KBM-7 (cell line): ENCODE measurements at regions not wholly inside any gene's neighbourhood (a gene's known extent, or its start where the extent isn't known, plus 50 kb on each side); places are given as distances from the start of the nearest gene placed in this dataset.

Experiments used
- DNase-seq: peaks from one replicate; pipeline ENCODE4 v3.0.0-alpha.2; 2015
- in situ Hi-C: fragments of 300-500 bp; cut with MboI; formaldehyde crosslinking; loops from 2 replicates; pipeline ENCODE4 v1.14.3; 2020; ENCODE audit warnings: low sequenced_read_pairs, low pct_unique_long_range_greater_than_20kb, mixed read lengths

- DNase-seq: no peak
- in situ Hi-C loops: no loop called here
Measured at GRCh38 chr6:90916968-90917367, 330.1 kb upstream of the MAP3K7 start.

DNA sequence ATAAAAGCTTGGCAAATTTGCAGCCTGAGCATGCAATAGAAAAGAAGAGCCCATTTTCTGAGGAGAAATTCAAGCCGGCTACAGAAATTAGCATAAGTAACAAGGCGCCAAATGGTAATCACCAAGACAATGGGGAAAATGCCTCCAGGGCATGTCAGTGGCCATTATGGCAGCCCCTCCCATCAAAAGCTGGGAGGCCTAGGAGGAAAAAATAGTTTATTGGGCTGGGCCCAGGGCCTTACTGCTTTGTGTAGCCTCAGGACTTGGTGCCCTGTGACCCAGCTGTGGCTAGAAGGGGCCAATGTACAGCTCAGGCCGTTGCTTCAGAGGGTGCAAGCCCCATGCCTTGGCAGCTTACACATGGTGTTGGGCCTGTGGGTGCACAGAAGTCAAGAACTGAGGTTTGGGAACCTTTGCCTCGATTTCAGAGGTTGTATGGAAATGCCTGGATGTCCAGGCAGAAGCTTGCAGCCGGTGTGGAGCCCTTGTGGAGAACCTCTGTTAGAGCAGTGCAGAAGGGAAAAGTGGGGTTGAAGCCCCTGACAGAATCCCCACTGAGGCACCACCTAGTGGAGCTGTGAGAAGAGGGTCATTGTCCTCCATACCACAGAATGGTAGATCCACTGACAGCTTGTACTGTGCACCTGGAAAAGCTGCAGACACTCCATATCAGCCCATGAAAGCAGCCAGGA lies 328.5 kb upstream of the MAP3K7 start:
- in situ Hi-C loops: no loop called here
- DNase-seq: no peak

GRCh38 chr6:90914312-90914711 lies 327.4 kb upstream of the MAP3K7 start:
- in situ Hi-C loops: no loop called here
- no peak for DNase-seq

DNA sequence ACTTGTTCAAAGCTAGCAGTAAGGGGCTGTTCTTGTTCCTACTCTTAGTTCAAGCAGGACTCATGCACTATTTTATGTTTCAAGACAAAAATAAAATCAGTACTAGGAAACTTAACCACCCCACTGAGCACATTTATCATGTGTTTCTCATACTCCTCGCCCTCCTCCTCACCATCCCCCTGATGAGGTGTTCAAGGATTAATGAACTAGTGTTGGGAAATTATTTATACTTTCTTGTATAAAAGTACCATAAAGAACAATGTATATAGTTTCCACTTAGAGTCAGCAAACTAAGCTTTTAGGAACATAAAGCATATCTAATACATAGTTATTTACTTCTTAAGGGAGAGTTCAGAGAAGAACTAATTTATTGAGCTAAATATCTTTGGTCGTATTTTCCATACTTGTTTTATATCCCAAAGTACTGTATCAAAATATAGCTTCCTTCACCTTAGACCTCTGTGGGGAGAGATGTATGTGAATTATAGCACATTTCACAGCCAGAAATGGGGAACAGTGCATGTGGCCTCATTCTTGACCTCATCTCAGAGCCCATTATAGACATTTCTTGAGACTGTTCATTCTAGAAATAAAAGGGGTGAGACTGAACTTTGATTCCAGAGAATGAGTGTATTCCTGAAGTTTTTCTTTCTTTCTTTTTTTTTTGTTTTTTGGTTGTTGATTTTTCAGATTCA lies 326.5 kb upstream of the MAP3K7 start:
- in situ Hi-C loops: no loop called here

DNA sequence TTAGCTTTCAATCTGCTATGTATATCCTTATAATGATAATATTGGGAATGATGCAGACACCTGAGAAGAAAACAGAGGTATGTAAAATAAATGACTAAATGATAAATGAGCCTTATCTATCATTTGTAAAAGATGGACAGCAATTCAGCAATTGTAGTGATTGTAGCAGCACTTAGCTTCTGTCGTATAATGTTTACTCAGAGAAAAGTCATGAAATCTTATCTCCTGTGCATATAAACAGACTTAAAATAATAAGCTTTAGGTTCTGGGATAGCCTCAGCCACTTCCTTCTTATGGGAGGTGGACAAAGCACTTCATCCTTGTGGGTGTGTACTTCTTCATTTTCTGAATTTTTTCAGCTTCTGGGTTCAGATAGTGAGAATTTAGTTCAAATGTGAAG lies 324.8 kb upstream of the MAP3K7 start:
- in situ Hi-C loops: no loop called here
- DNase-seq: no peak

More for the DNA sequence above, 326.5 kb upstream of the MAP3K7 start:
- DNase-seq: no peak

GRCh38 chr6:90910893-90911292 lies 324.0 kb upstream of the MAP3K7 start:
- no peak for DNase-seq
- in situ Hi-C loops: no loop called here

GRCh38 chr6:90907931-90908655 lies 321.2 kb upstream of the MAP3K7 start:
- in situ Hi-C loops: no loop called here
- no peak for DNase-seq

DNA sequence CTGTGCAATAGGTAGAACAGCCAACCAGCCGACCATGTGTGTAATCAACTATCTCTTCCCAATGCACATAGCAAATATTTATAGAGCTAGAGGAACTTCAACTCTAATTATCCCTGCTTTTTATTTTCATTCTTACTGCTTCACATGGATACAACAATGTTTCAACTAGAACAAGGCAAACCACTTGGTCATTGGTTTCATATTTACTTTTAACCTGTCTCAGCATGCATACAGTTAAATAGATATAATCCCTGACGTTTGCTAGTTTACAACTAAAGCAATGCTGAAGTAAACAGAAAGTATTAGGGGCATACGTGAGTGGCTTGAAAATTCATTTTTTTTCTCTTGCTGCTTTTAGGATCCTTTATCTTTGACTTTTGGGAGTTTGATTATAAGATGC lies 318.5 kb upstream of the MAP3K7 start:
- no peak for DNase-seq
- in situ Hi-C loops: no loop called here

DNA sequence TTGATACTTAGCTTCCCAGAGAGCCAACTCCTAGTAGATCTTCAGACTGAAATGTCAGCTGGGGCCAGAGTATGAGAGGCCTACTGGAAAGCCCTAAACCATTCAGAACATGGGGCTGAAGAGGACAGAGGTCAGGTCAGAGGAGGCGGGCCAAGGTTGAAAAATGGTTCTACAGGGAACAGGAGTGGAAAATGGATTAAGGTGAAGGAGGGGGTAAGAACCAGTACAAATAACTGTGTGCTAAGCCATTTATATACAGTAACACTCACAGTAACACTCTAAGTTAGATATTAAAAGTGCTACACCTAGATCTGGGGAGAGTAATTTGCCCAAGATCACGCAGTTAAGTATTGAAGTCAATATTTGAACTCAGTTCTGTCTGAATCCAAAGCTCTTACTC lies 313.2 kb upstream of the MAP3K7 start:
- DNase-seq: no peak
- in situ Hi-C loops: no loop called here

DNA sequence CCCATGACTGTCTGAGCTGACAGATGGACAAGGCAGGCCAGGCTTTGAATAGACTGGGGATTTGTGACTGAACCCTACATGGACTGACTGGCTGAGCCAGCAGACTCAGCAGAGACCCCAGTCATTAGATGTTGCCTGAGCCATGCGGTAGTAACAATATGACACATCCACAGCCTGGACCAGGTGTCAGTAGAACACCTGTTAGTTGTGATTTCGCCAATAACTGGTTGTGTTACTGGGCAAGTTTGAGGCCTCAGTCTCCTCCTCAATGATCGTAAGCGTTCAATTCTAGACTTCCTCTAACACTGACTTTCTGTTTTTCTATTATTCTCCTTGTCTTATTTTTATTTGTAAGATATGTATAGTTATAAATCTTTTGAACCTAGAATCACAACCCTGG lies 311.9 kb upstream of the MAP3K7 start:
- in situ Hi-C loops: no loop called here

GRCh38 chr6:90896075-90896547 lies 309.2 kb upstream of the MAP3K7 start:
- DNase-seq: no peak
- in situ Hi-C loops: no loop called here

More for the DNA sequence above, 311.9 kb upstream of the MAP3K7 start:
- DNase-seq: no peak

GRCh38 chr6:90895299-90896074 lies 308.6 kb upstream of the MAP3K7 start:
- in situ Hi-C loops: no loop called here
- no peak for DNase-seq

DNA sequence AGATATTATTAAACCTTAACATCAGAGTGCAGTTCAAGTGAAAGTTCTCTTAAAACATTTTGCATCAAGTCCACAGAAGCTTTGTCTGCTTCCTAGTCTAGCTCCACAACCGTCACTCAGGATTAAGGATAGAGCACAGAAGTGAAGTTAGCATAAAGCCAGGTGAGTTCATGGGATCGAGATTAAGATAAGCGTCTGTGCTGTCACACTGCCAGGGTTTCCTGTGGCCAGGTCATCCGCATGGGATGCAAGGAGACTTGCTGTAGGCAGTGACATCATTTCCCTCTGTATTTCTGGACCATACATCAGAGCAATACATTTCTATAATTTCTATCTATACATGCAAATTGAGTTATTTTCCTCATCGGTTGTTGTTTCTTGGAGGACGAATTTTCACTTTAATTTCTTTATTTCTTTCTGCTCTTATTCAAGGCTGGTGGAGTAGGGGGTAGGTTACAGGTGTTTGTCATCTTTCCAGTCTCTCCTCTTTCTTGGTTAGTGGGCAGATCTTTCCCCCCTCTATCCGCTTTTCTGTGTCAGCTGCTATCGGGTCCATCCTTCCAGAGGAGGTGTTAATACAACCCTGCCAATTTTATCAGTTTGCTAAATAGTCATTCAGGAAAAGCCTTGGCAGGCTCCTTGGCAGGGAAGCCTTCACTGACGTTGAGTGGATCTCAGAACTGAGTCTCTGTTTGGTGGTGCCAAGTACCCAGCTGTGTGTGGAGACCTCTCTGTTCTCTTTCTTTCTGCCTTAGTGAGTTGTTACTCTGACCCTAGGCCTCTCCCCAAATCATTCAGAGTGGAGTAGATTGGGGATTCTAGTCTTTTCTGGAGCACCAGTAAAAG lies 307.6 kb upstream of the MAP3K7 start:
- no peak for DNase-seq
- in situ Hi-C loops: no loop called here

- peak; percentile 16 for DNase-seq
- in situ Hi-C loops: no loop called here
Measured at GRCh38 chr6:90893400-90893799, 306.5 kb upstream of the MAP3K7 start.

- in situ Hi-C loops: no loop called here
- no peak for DNase-seq
Measured at GRCh38 chr6:90892271-90892670, 305.4 kb upstream of the MAP3K7 start.

DNA sequence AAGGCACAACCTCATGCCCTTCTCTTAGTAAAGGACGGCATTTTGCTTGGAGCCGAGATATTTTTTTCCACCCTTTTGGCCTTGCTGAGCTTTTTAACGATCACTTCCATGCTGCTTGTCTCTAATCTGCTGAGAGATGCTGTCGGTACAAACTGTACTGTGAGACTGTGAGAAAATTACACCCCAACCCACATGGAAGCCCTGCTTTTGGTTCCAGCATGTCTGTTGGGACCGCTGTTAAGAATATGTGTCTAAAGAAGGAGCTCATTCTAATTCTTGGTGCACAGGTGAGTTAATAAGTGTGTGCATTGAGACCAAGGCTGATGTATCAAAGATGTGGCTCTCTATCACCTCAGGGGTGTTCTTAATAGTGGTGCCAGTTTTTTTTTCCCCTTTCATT lies 304.5 kb upstream of the MAP3K7 start:
- DNase-seq: no peak
- in situ Hi-C loops: no loop called here

DNA sequence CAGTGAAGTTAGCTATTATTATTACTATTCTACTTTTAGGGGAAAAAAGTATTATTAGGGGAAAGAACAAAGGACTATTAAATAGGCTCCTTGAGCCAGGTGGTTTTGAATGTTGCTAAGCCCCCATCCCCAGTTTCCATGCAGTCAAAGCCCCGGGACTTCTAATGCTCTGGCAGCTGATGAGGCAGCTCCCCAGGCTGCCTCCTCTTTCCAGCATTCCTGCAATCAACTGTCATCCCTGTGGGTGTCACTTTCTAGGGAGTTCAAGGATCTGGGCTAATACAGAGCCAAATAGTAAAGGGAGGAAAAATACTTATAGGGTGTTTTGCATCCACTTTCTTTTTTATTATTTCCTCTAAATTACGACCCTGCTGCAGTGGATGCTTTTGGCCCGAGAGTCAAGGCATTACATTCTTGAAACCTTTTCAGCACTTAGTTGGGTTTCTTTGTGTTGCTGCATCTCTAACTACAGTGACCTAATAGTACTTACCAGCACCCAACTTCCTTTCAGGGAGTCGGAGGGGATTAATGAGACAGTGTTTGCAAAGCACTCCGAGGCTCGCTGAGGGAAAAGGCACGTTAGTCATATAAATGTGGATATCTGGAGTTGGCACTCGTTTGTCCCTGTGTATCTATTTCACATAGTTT lies 303.9 kb upstream of the MAP3K7 start:
- DNase-seq: no peak
- in situ Hi-C loops: no loop called here

DNA sequence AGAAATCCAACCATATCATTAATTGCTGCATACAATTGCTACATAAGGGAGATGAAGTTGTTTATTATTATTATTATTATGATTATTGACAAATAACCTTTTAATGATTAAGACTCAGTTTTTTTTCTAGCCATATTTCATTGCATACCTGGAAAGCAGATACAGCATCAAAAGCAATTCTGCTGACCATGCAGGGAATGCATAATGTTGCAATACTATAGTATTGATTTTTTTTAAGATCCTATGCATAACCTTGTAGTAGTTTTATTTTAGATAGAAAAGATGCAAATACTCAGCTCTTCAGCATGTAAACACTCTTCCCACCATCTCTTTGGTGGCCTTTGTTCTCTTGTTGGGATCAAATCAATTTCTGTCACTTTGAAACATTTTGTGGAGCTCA lies 300.9 kb upstream of the MAP3K7 start:
- in situ Hi-C loops: no loop called here
- no peak for DNase-seq
